HG03442 (cell line): ENCODE measurements at regions not wholly inside any gene's neighbourhood (a gene's known extent, or its start where the extent isn't known, plus 50 kb on each side); places are given as distances from the start of the nearest gene placed in this dataset.

Experiments used
- ATAC-seq: cut with Tn5 transposase; IDR thresholded peaks from one replicate; pipeline ENCODE4 v1.9.1; 2021; ENCODE audit warnings: mild to moderate bottlenecking, moderate library complexity; ENCODE audit not compliant: unreplicated experiment

GRCh38 chr2:41859615-41860514 is 188.0 kb upstream of the PKDCC start:
- no peak for ATAC-seq

- no peak for ATAC-seq
Measured at GRCh38 chr2:41863062-41863461, 184.8 kb upstream of the PKDCC start.

DNA sequence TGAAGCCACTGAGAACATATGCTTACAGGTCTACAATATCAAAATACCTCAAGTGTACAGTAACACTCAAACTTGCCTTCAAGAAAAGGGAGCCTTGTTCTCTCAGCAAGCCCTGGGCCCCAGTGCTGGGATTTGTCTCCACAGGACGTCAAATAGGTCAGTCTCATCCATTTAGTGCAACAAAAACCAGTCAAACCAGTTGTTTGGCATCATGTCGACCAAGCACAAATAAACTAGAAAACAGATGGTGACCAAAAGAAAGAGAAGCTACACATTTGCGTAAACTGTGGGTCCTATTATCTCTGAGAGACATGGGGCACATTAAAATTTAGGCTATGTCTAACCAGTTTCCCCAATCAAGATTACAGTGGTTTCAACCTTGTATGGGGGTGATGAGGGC is 182.6 kb upstream of the PKDCC start:
- ATAC-seq, result no peak

DNA sequence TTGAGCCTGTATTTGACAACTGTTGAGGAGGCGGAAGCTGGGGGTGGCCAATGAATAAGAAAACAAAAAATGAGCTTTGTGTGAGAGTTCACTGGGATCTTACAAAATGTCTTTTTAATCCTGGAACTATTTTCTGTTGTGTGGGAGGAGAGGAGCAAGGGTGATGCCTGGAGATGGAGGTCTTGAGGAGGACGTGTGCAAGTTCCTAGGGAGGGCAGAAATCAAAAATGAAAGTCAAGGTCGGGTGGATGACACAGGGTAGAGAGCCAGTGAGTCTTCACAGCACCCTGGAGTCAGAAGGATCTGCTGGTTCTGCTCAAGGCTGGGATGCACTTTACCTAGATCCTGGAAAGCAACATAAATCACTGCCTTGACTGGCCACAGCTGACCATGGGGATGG is 180.3 kb upstream of the PKDCC start:
- ATAC-seq, result no peak

GRCh38 chr2:41869542-41870264 is 178.1 kb upstream of the PKDCC start:
- peak; percentile 69 for ATAC-seq

DNA sequence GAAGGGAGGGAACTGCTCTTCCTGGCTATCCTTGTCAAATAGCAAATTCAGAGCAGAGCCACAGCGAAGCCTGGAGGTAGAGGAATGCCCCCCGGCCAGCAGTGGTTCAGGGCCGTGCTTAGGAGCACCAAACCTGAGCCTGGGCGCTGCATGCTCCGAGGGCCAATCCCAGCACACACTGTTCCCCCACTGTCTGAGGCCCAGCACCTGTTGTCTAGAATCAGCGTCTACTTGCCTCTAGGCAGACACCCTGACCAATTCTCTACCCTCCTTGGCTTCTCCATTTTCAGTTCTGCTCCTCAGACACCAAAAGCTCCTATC is 177.6 kb upstream of the PKDCC start:
- ATAC-seq, result no peak

DNA sequence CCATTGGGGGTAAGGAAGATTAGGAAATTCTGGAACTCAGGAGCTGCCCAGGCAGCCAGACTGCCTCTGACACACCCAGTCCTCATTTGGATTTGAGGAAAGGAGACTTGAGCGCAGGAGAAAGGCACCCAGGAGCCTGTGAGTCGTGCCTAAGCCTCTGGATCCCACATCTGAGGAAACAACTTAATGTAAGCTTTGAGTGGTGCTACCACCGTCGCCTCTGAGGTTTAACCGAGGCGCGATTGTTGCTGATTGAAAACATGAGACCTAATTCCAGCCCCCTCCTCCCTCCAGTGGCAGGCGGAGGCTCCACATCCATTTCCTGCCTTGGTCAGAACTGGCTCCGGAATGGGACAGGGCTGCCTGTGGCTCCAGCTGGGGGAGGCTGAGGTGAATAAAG is 176.7 kb upstream of the PKDCC start:
- ATAC-seq, result no peak

DNA sequence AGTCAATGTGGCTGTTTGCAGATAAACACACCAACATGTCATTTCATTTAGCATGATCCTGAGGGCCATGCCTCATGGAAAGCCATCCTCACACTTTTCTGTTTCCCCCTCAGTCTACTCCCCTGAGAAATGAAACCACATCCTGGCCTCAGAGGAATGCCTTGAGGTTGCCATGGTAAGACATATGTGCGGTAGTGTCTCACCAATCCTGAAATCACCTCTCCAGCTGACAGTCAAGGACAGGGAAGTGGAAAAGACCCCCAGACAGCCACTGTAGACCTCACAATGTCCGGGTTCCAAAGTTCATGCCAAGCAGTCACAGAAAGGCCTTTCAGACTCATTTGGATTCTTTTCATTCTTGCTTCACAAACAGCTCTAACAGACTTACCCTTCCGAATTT is 175.2 kb upstream of the PKDCC start:
- ATAC-seq, result no peak

DNA sequence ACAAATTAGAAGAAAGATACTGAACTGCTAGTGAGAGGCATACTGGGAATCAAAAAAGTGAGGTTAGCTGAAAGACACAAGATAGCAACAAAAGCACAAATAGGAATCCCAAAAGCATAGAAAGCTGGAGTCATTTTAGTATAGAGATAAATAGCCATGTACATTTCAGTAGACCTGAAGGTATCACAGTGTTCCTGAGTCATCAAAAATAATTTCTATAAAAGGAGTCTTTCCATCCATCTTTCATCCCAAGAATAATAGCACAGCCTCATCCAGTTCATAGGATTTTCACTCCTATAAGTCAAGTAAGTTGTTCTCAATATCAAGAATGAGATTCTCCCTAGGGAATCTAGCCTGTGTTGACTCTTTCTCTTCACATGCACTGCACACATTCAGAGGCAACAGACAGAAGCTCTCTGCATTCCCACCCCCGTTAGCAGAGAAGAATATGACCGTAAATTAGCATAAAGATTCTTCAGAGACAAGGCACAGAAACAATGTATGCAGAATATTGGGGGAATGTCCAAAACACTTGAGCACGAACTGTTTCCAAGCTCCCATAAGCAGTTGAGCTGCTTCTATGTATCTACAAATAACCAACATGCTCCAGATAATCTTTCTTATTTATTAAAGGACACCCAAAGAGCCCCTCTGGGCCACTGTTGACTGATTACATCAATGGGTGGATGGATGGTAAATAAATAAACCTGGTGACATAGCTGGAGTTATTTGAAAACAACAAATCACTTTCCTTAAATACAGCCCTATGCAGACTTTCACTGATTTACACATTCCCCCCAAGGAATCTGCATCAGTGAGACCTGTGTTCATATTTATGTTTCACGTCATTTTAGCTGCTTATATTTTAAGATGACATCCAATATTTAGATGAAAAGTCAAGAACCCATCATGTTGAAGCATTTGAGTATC is 174.5 kb upstream of the PKDCC start:
- no peak for ATAC-seq

DNA sequence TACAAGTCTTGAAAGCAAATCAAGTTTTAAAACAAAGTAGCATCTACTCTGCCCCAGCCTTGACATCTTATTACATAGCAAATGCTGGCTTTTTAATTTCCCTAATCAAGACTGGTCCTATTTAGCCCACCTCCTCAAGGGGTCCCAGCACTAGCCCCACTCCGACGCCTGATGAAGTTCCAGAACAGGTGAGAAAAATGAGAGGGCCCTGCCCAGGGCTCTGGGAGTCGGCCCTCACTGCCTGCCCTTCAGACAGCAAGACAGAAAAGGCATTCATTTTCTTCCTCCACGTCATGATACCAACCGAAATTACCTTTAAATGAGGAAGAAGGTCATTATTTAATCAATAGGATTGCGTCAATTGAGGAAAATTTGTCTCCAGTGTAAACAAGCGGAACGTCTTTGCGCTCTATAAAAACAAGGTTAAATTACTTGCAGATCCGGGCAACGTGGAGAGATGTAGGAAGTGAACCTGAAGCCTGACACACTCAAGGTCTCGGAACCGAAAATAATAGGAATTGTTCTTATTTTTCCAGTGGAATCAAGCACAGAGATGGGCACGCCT is 170.6 kb upstream of the PKDCC start:
- ATAC-seq, result no peak

DNA sequence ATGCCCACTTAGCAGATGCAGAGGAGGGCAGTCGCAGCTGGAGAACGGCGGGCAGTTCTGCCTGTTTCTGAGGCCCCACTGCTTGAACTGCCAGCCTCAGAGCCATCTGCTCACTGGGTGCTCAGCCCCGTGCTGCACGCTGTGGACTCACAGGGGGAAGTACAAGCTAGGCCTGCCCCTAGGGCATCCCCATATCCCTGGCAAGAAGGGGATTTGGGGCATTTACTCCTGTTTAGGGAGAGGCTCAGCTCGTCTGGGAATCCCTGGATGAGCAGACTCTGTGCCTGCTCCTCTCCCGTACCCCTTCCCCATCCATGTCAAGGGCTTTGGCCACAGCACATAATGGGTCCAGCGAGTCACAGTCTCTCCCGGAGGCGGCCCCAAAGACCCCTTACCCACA is 169.8 kb upstream of the PKDCC start:
- ATAC-seq, result no peak

- ATAC-seq, result no peak
Measured at GRCh38 chr2:41878716-41879234, 169.0 kb upstream of the PKDCC start.

DNA sequence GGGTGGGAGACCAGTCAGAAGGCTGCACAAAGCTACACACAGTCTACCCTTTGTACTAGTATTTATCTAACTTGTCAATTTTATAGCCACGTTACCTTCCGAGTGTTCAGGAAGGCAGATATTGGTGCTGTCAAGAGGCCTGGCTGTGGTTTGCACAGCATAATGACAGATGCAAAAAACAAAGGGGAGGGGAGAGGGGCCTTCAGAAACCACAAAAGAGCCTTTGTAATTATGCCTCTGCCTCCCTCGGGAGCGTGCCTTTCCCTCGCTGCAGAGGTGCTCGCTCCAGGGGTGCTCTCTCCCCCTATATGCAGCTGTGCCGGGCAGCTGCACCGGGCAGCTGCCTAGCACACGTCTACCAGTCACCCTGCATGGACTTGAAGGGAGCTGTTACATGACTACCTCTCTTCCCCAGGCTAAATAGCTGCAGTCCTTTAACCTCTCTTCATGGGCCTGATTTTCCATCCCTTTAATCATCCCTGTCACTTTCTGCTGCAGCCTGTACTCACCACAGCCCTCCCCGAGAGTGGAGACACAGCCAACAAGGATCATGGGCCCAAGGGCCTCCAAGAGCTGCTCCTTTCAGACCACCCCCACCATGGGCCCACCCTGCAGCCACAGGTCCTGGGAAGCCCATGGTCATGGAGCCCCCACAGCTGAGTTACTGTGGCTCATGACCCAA is 168.4 kb upstream of the PKDCC start:
- no peak for ATAC-seq

DNA sequence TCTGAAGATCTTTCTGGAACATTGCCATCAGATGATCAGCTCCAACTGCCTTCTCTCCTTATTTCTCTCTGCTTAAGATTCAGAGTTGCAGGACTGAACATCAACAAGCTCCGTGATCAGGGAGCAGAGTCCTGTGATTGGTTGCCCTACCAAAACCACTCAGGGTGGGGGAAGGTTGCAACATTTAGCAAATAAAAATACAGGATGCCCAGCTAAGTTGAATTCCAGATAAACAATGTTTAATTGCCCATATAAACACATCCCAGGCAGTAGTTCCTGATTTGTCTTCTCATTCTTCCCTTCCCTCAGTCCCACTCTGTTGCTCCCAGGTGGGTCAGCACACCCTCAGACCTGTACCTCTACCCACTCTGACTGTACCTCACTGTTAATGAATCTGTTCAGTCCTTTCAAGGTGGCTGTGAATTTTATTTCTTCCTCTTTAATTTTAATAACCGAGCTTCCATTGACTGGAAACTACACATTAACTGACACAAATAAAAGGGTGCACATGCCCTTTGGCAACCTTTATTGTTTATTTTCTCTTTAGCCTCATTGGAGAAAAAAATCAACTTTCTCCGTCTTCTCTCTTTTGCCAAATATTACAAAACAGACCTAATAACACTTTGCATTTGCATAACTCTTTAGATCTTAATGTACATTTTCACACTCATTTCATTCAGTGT is 167.1 kb upstream of the PKDCC start:
- no peak for ATAC-seq

DNA sequence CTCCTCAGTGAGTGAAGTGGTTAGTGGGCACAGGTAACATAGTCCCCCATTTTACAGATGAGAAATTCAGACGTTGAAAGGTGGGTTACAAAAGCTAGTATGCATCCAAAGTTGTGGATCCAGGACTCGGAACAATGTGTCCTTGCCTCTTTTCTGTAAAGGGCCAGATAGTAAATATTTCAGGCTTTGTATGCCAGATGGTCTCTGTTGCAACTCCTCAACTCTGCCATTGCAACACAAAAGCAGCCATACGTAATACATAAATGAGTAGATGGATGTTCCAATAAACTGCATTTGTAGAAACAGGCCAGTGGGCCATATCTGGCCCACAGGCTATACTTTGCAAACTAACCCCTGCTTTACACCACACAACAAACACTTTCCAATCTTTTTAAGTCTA is 166.6 kb upstream of the PKDCC start:
- no peak for ATAC-seq

DNA sequence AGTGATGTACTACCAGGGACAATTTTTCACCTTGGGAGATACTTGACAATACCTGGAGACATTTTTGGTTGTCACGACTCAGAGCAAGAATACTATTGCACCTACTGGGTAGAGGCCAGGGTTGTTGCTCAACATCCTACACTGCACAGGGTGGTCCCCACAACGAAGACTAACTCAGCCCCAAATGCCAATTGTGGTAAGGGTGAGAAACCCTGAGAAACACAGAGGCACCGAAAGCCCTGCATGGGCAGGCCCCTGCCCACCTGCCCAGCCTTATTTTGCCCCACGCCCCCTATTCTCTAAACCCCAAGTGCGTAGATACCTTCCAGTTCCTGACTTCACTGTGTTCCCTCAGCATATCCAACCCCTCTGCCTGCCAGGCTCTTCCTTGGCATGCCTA is 163.1 kb upstream of the PKDCC start:
- no peak for ATAC-seq

- no peak for ATAC-seq
Measured at GRCh38 chr2:41886145-41886664, 161.6 kb upstream of the PKDCC start.

DNA sequence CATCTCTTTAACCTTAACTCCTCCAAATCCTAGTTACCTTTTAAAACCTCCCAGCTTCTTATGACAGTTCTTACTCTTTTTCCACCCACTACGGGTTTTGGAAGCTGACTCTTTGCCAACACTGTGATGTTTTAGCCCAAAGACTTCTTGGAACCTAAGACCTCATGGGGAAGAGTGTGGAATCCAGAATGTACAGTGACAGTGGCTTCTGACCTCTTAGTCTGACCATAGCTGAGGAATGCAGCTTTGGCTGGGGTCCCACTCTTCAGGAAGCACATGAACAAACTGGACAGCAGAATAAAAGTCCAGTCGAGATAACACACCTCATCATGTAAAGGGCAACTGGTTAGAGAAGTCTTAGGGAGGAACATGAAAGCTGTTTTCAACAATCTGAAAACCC is 161.1 kb upstream of the PKDCC start:
- ATAC-seq, result no peak

- ATAC-seq, result no peak
Measured at GRCh38 chr2:41890341-41890740, 157.5 kb upstream of the PKDCC start.
